ENCODE measurements at regions not wholly inside any gene's neighbourhood (a gene's known extent, or its start where the extent isn't known, plus 50 kb on each side); places are given as distances from the start of the nearest gene placed in this dataset.

- Histone ChIP-seq H3K36me3 (ENCODE audit: control insufficient read depth in 2 of 2, extremely low read depth in 1 of 2, insufficient read depth in 2 of 2, low read length in 2 of 2) (no peaks in the 10 kb centered on the region), H2AFZ (ENCODE audit: low read depth, low read length) (no peak overlapping the region), H3K4me1 (ENCODE audit: control insufficient read depth, extremely low read depth, insufficient read depth, low read length) (no peaks in the 10 kb centered on the region), H3K27ac (ENCODE audit: insufficient read depth, low read depth, low read length) (no peak overlapping the region), H3K4me3 (replicated peaks in 1 of 3; ENCODE audit: insufficient read depth in 1 of 3, low read depth in 1 of 3, low read length in 3 of 3) (no peak overlapping the region), H3K79me2 (ENCODE audit: control insufficient read depth, insufficient read depth, low read length) (no peaks in the 10 kb centered on the region), H3K27me3 (ENCODE audit: control insufficient read depth in 2 of 2, insufficient read depth in 2 of 2, low read length in 2 of 2) (no peaks in the 10 kb centered on the region), H4K20me1 (replicated peaks; ENCODE audit: control insufficient read depth, extremely low read depth, insufficient read depth, low read length) (no peaks in the 10 kb centered on the region), H3K9ac (replicated peaks; ENCODE audit: extremely low read depth, insufficient read depth, low read length) (no peak overlapping the region), H3K9me1 (replicated peaks; ENCODE audit: control insufficient read depth, extremely low read depth, insufficient read depth, low read length) (no peaks in the 10 kb centered on the region), H3K4me2 (ENCODE audit: insufficient read depth, low read length) (no peak overlapping the region), H3K9me3 (replicated peaks; ENCODE audit: control insufficient read depth, insufficient read depth, low read length) (no peaks in the 10 kb centered on the region)
- dilution Hi-C loops (cut with MboI; ENCODE audit: extremely low pct_ligation_motif_present, low sequenced_read_pairs), result no loop called here
- intact Hi-C loops (cut with micrococcal nuclease), result no loop called here
- no TSS peak for BruUV-seq (replicated peaks)
- POLR2A ChIA-PET, result no interaction called here
- FAIRE-seq (no peak), DNase-seq (ENCODE audit: low read depth, low spot score) (no peak)
- TF ChIP-seq FOS (IDR thresholded peaks at IDR 0.05; ENCODE audit: borderline replicate concordance, insufficient read depth, low read length), result no peak
- TF ChIP-seq GATA2 (IDR thresholded peaks at IDR 0.05; ENCODE audit: insufficient read depth, insufficient read length, low read depth, low read length), result no peak
- no peak for TF ChIP-seq MYC (IDR thresholded peaks at IDR 0.05; ENCODE audit: low read depth, low read length)
- TF ChIP-seq EZH2 (IDR thresholded peaks at IDR 0.05; ENCODE audit: borderline replicate concordance, low read depth, low read length, severe bottlenecking), result no peak
- TF ChIP-seq, protein P1, sequence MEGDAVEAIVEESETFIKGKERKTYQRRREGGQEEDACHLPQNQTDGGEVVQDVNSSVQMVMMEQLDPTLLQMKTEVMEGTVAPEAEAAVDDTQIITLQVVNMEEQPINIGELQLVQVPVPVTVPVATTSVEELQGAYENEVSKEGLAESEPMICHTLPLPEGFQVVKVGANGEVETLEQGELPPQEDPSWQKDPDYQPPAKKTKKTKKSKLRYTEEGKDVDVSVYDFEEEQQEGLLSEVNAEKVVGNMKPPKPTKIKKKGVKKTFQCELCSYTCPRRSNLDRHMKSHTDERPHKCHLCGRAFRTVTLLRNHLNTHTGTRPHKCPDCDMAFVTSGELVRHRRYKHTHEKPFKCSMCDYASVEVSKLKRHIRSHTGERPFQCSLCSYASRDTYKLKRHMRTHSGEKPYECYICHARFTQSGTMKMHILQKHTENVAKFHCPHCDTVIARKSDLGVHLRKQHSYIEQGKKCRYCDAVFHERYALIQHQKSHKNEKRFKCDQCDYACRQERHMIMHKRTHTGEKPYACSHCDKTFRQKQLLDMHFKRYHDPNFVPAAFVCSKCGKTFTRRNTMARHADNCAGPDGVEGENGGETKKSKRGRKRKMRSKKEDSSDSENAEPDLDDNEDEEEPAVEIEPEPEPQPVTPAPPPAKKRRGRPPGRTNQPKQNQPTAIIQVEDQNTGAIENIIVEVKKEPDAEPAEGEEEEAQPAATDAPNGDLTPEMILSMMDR (IDR thresholded peaks at IDR 0.05; ENCODE audit: extremely low read depth in 1 of 2, insufficient read depth in 1 of 2, low read depth in 1 of 2, low read length in 2 of 2), result no peak
- TF ChIP-seq POLR2A (IDR thresholded peaks at IDR 0.05; ENCODE audit: low read depth, low read length), result no peak
- TF ChIP-seq JUN (IDR thresholded peaks at IDR 0.05; ENCODE audit: borderline replicate concordance, insufficient read depth, insufficient read length, low read depth), result no peak
- TF ChIP-seq, protein P2, sequence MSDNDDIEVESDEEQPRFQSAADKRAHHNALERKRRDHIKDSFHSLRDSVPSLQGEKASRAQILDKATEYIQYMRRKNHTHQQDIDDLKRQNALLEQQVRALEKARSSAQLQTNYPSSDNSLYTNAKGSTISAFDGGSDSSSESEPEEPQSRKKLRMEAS (IDR thresholded peaks at IDR 0.05; ENCODE audit: insufficient read depth, insufficient read length), result no peak
- no peak for TF ChIP-seq POLR2AphosphoS5 (IDR thresholded peaks at IDR 0.05; ENCODE audit: insufficient read depth, low read depth, low read length)
- CTCF ChIA-PET, result interaction anchor here (0.9 kb wide), 1 partner anchor 10 kb away, joined by 3 read pairs; no protein-coding TSS in a partner anchor
Measured at GRCh38 chr2:239518286-239519088, 117.7 kb upstream of the HDAC4 start.
